ENCODE measurements at regions not wholly inside any gene's neighbourhood (a gene's known extent, or its start where the extent isn't known, plus 50 kb on each side); places are given as distances from the start of the nearest gene placed in this dataset.

DNA sequence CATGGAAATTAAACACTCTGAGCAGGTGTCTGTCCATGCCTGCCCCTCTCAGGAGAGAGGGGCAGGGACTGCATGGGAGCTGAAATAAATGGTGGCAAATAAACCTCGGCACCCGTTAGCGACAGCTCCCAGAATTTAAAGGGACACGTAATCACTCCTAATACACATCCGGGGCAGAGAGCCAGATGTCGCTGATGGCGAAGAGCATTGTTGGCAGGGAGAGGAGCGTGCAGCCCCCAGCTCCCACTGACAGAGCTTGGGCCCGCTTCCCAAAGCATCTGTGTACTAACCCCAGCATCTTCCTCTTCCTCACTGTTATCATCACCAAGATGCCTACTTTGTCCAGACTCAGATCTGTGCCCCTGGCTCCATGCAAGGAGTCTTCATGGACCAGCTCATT, 85.8 kb downstream of the IRX5 start:
- TF ChIP-seq, protein P1, sequence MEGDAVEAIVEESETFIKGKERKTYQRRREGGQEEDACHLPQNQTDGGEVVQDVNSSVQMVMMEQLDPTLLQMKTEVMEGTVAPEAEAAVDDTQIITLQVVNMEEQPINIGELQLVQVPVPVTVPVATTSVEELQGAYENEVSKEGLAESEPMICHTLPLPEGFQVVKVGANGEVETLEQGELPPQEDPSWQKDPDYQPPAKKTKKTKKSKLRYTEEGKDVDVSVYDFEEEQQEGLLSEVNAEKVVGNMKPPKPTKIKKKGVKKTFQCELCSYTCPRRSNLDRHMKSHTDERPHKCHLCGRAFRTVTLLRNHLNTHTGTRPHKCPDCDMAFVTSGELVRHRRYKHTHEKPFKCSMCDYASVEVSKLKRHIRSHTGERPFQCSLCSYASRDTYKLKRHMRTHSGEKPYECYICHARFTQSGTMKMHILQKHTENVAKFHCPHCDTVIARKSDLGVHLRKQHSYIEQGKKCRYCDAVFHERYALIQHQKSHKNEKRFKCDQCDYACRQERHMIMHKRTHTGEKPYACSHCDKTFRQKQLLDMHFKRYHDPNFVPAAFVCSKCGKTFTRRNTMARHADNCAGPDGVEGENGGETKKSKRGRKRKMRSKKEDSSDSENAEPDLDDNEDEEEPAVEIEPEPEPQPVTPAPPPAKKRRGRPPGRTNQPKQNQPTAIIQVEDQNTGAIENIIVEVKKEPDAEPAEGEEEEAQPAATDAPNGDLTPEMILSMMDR (conservative IDR thresholded peaks at IDR 0.05; ENCODE audit: low read length), result no peak
- TF ChIP-seq EZH2phosphoT487 (IDR thresholded peaks at IDR 0.05; ENCODE audit: borderline replicate concordance), result no peak

Measured in Loucy (cell line).